DOHH2 (cell line): ENCODE measurements at regions not wholly inside any gene's neighbourhood (a gene's known extent, or its start where the extent isn't known, plus 50 kb on each side); places are given as distances from the start of the nearest gene placed in this dataset.

Source experiments
- H3F3A ChIP-seq: fragments of 200-600 bp; sonication (generic), shearing (Covaris generic); 2 replicates; pipeline ENCODE4 v1.6.0; 2016; ENCODE audit warnings: antibody characterized with exemption, mild to moderate bottlenecking; ENCODE audit not compliant: control insufficient read depth, insufficient read depth
- H3K27ac ChIP-seq: fragments of 200-600 bp; sonication (generic); 2 replicates; pipeline ENCODE4 v1.5.1; 2014; ENCODE audit warnings: low read depth, mild to moderate bottlenecking, low read length, moderate library complexity
- H3K27me3 ChIP-seq: fragments of 200-600 bp; sonication (generic); 2 replicates; pipeline ENCODE4 v1.6.1; 2014; ENCODE audit warnings: mild to moderate bottlenecking, low read length, mixed read lengths; ENCODE audit not compliant: control insufficient read depth
- H3K36me3 ChIP-seq: fragments of 200-600 bp; sonication (generic); 2 replicates; pipeline ENCODE4 v1.6.1; 2014; ENCODE audit warnings: mild to moderate bottlenecking, low read length, moderate library complexity, mixed read lengths; ENCODE audit not compliant: control insufficient read depth
- H3K4me1 ChIP-seq: fragments of 200-600 bp; sonication (generic); 2 replicates; pipeline ENCODE4 v1.6.1; 2014; ENCODE audit warnings: mild to moderate bottlenecking, low read length, mixed read lengths; ENCODE audit not compliant: control insufficient read depth
- H3K4me2 ChIP-seq: fragments of 200-600 bp; sonication (generic); 2 replicates; pipeline ENCODE4 v1.6.0; 2014; ENCODE audit warnings: mild to moderate bottlenecking, low read length, moderate library complexity
- H3K4me3 ChIP-seq: fragments of 200-600 bp; sonication (generic); 2 replicates; pipeline ENCODE4 v1.5.1; 2014; ENCODE audit warnings: mild to moderate bottlenecking, low read length, mixed read lengths
- H3K79me2 ChIP-seq: fragments of 200-600 bp; sonication (generic); 2 replicates; pipeline ENCODE4 v1.6.1; 2014; ENCODE audit warnings: mild to moderate bottlenecking, low read length, mixed read lengths; ENCODE audit not compliant: control insufficient read depth
- H3K9me2 ChIP-seq: fragments of 200-600 bp; sonication (generic); replicated peaks from 2 replicates; pipeline ENCODE4 v1.6.1; 2014; ENCODE audit warnings: mild to moderate bottlenecking, low read length, mixed read lengths; ENCODE audit not compliant: control insufficient read depth
- H3K9me3 ChIP-seq: fragments of 200-600 bp; sonication (generic); 2 replicates; pipeline ENCODE4 v1.6.1; 2014; ENCODE audit warnings: antibody characterized with exemption, low read length, mixed read lengths; ENCODE audit not compliant: control insufficient read depth, insufficient read depth
- H4K20me1 ChIP-seq: fragments of 200-600 bp; sonication (generic); 2 replicates; pipeline ENCODE4 v1.6.0; 2014; ENCODE audit warnings: low read depth, mild to moderate bottlenecking, antibody characterized with exemption, low read length, moderate library complexity; ENCODE audit not compliant: control insufficient read depth, insufficient read depth
- EZH2phosphoT487 ChIP-seq: fragments of 200-600 bp; sonication (generic); IDR thresholded peaks from 2 replicates; pipeline ENCODE4 v1.6.1; 2017; ENCODE audit warnings: borderline replicate concordance, mild to moderate bottlenecking, antibody characterized with exemption, low read length, moderate library complexity, mixed read lengths
- TF ChIP-seq, protein P1 (sequence below): fragments of 200-600 bp; sonication (generic); IDR thresholded peaks from one replicate; pipeline ENCODE4 v1.5.1; 2014; ENCODE audit warnings: antibody characterized with exemption, mild to moderate bottlenecking, low read depth, low read length; ENCODE audit not compliant: poor library complexity, severe bottlenecking

DNA sequence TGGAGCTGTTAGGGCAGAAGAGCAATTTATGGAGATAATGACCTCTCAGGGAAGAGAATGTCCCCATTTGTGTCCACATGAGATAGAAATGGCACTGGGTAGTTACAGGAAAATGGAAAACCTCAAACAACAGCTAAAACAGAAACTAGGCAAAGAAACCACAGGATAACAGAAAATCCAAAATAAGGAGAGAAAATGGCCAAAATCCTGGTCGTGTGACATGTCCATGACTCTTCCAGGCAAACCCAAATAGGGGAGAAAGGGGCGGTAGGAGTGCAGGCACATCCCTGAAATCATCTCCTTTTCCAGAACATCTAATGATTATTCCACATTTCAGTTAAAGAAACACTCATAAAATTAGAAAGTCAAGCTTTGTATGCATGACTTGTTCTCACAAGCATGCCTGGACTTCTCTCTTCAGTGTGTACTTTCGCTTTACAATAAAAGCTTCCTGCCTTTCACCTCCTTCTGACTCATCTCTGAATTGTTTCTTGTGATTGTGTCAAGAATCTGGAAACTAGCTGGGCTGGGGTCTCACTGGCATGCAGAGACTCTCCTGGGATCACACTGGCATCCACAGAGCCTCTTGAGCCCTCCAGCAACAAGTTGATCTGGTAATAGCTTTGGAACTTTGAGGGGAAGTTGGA, 171.4 kb upstream of the ZP4 start:
- H3K4me3 ChIP-seq: no peak overlapping the region
- no peaks in the 10 kb centered on the region for H3K36me3 ChIP-seq
- H3K79me2 ChIP-seq: no peaks in the 10 kb centered on the region
- no peaks in the 10 kb centered on the region for H3K9me2 ChIP-seq
- no peaks in the 10 kb centered on the region for H3K9me3 ChIP-seq
- TF ChIP-seq EZH2phosphoT487: no peak
- TF ChIP-seq, protein P1, sequence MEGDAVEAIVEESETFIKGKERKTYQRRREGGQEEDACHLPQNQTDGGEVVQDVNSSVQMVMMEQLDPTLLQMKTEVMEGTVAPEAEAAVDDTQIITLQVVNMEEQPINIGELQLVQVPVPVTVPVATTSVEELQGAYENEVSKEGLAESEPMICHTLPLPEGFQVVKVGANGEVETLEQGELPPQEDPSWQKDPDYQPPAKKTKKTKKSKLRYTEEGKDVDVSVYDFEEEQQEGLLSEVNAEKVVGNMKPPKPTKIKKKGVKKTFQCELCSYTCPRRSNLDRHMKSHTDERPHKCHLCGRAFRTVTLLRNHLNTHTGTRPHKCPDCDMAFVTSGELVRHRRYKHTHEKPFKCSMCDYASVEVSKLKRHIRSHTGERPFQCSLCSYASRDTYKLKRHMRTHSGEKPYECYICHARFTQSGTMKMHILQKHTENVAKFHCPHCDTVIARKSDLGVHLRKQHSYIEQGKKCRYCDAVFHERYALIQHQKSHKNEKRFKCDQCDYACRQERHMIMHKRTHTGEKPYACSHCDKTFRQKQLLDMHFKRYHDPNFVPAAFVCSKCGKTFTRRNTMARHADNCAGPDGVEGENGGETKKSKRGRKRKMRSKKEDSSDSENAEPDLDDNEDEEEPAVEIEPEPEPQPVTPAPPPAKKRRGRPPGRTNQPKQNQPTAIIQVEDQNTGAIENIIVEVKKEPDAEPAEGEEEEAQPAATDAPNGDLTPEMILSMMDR: no peak
- no peaks in the 10 kb centered on the region for H4K20me1 ChIP-seq
- no peaks in the 10 kb centered on the region for H3K27me3 ChIP-seq
- no peak overlapping the region for H3K27ac ChIP-seq
- no peaks in the 10 kb centered on the region for H3F3A ChIP-seq
- H3K4me1 ChIP-seq: no peaks in the 10 kb centered on the region
- H3K4me2 ChIP-seq: no peak overlapping the region

DNA sequence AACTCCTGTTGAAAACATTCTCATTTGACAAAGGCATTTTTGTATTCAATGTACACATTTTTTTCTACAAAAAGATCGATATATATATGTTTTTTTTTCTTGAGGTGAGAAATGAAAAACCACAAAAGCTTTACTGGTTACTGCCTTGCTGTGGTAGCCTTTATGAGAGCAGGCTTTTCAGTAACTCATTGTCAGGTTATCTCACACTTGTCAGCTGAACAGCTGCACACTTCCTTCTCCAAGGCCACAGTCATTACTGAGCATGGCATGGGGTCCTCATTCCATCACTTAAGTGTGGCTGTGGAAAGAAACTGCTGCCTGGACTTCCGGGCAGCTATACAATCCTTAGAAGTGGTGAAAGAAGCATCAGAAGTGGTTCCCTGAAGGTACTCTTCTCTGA, 169.3 kb upstream of the ZP4 start:
- H3K9me3 ChIP-seq: no peaks in the 10 kb centered on the region
- H3K27ac ChIP-seq: no peak overlapping the region
- TF ChIP-seq EZH2phosphoT487: no peak
- TF ChIP-seq, protein P1: no peak
- H3K27me3 ChIP-seq: no peaks in the 10 kb centered on the region
- no peaks in the 10 kb centered on the region for H3K9me2 ChIP-seq
- no peaks in the 10 kb centered on the region for H3F3A ChIP-seq
- no peaks in the 10 kb centered on the region for H3K4me1 ChIP-seq
- H3K4me2 ChIP-seq: no peak overlapping the region
- no peak overlapping the region for H3K4me3 ChIP-seq
- no peaks in the 10 kb centered on the region for H3K36me3 ChIP-seq
- no peaks in the 10 kb centered on the region for H3K79me2 ChIP-seq
- H4K20me1 ChIP-seq: no peaks in the 10 kb centered on the region

DNA sequence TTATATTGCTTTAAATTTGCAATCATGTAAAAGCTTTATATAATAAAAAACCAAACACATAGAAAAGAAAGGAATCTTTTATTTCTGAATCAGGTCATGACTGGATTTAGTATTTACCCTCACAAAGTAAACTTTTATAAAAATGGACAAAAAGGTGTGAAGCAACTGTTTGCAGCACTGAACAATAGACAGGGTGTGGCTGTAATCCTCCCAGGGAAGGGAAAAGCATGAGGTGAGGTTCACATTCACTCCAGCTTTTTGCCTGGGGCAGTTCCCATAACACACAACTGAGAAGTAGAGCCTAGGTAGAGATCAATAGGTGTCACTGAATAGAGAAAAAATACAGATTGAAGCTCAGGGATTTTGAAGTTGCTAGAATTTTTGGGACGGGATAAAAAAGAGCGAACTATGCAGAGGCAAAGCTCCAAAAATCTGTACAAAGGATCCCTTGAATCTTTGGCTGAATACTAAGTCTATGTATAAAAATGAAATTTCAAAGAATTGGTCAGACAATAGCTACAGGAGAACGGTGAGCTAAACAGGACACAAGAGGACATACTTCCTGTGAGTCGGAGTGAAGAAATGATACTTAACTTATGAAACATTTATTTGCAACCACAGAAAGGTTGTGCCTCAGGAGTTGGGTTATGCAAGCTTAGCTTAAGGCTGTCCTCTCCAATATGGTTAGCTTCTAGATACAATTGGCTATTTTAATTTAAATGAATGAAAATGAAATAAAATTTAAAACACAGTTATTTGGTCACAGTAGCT, 162.0 kb upstream of the ZP4 start:
- Histone ChIP-seq H3K79me2 (no peaks in the 10 kb centered on the region), H3K4me2 (no peak overlapping the region), H4K20me1 (no peaks in the 10 kb centered on the region), H3K27me3 (no peaks in the 10 kb centered on the region), H3K9me2 (no peaks in the 10 kb centered on the region), H3K27ac (no peak overlapping the region), H3K9me3 (no peaks in the 10 kb centered on the region), H3K36me3 (no peaks in the 10 kb centered on the region), H3K4me1 (no peaks in the 10 kb centered on the region), H3K4me3 (no peak overlapping the region), H3F3A (no peaks in the 10 kb centered on the region)
- TF ChIP-seq, protein P1: no peak
- TF ChIP-seq EZH2phosphoT487: no peak
